GM12878 (cell line): ENCODE measurements at regions not wholly inside any gene's neighbourhood (a gene's known extent, or its start where the extent isn't known, plus 50 kb on each side); places are given as distances from the start of the nearest gene placed in this dataset.

Source experiments
- ATAC-seq: fragments of 200-7000 bp; cut with Tn5 transposase; 3 replicates; pipeline ENCODE4 v1.9.1; 2020; ENCODE audit warnings: mild to moderate bottlenecking, moderate library complexity
- BruUV-seq: library from RNA; stranded (reverse); fragments of 400-500 nt; replicated peaks from 2 replicates; lab custom pipeline; 2021; lab: Mats Ljungman, UMichigan
- CTCF ChIA-PET: fragments of 300-600 bp; sonication (Branson Sonifier 250); formaldehyde crosslinking; extraction: SDS; loops from one replicate; lab custom pipeline; 2021; ENCODE audit warnings: inconsistent platforms; lab: Yijun Ruan, JAX
- POLR2A ChIA-PET: fragments of 350-600 bp; formaldehyde crosslinking; extraction: SDS; loops from one replicate; lab custom pipeline; 2021; ENCODE audit warnings: inconsistent platforms; lab: Charles Lee
- RAD21 ChIA-PET: fragments of 300-600 bp; sonication (Branson Sonifier 250); formaldehyde crosslinking; loops from one replicate; lab custom pipeline; 2023; ENCODE audit warnings: antibody characterized with exemption; ENCODE audit not compliant: unreplicated experiment; lab: Charles Lee
- SMC1A ChIA-PET: fragments of 300-600 bp; sonication (Branson Sonifier 250); formaldehyde crosslinking; loops from one replicate; lab custom pipeline; 2023; ENCODE audit not compliant: unreplicated experiment, uncharacterized antibody; lab: Charles Lee
- DNase-seq: peaks from one replicate; pipeline ENCODE4 v3.0.0-alpha.2; 2011; ENCODE audit warnings: low read depth, low spot score
- FAIRE-seq: peaks from 3 replicates; lab custom pipeline; 2011; peaks lifted over from hg19 to GRCh38; lab: Jason Lieb, UNC
- H2AFZ ChIP-seq: 2 replicates; pipeline ENCODE4 v1.6.0; 2011; ENCODE audit warnings: low read depth, low read length, control low read depth; ENCODE audit not compliant: control insufficient read depth
- H3K27ac ChIP-seq: 2 replicates; pipeline ENCODE4 v1.5.1; 2011; ENCODE audit warnings: control low read depth; ENCODE audit not compliant: control insufficient read depth, insufficient read depth
- H3K27me3 ChIP-seq, 2 experiments: replicated peaks in 1 of 2; 2 replicates each; pipeline versions ENCODE4 v1.6.0 to v1.6.1; 2011; ENCODE audit warnings: low read length in 1 of 2; ENCODE audit not compliant: control insufficient read depth in 2 of 2, insufficient read depth in 2 of 2
- H3K36me3 ChIP-seq, 2 experiments: 2 replicates each; pipeline ENCODE4 v1.5.1; 2011; ENCODE audit warnings: low read length in 1 of 2; ENCODE audit not compliant: control insufficient read depth in 2 of 2, insufficient read depth in 2 of 2
- H3K4me1 ChIP-seq: 2 replicates; pipeline ENCODE4 v1.6.1; 2011; ENCODE audit warnings: mild to moderate bottlenecking, low read length, moderate library complexity, mixed read lengths; ENCODE audit not compliant: control insufficient read depth, insufficient read depth
- H3K4me2 ChIP-seq: 2 replicates; pipeline ENCODE4 v1.6.0; 2011; ENCODE audit warnings: control low read depth; ENCODE audit not compliant: control insufficient read depth, insufficient read depth
- H3K4me3 ChIP-seq: fragments of 200-600 bp; sonication (generic); 2 replicates; pipeline ENCODE4 v1.5.1; 2016
- H3K79me2 ChIP-seq: 2 replicates; pipeline ENCODE4 v1.6.0; 2011; ENCODE audit warnings: low read length; ENCODE audit not compliant: control insufficient read depth, insufficient read depth
- H3K9ac ChIP-seq: 2 replicates; pipeline ENCODE4 v1.8.0; 2011; ENCODE audit warnings: low read length, control low read depth, mixed read lengths; ENCODE audit not compliant: control insufficient read depth, insufficient read depth
- H3K9me3 ChIP-seq: replicated peaks from 3 replicates; pipeline ENCODE4 v1.5.1; 2011; ENCODE audit warnings: mild to moderate bottlenecking, low read length; ENCODE audit not compliant: control insufficient read depth, insufficient read depth
- H4K20me1 ChIP-seq: 2 replicates; pipeline ENCODE4 v1.6.0; 2011; ENCODE audit not compliant: control insufficient read depth, insufficient read depth
- ESRRA ChIP-seq: IDR thresholded peaks from 2 replicates; pipeline ENCODE4 v1.6.1; 2012; ENCODE audit warnings: mild to moderate bottlenecking, low read length, improper control_type of control experiment
- EZH2 ChIP-seq: IDR thresholded peaks from 2 replicates; pipeline ENCODE4 v1.6.1; 2012; ENCODE audit warnings: low read depth, mild to moderate bottlenecking, control low read depth, inconsistent platforms, low read length, borderline replicate concordance; ENCODE audit not compliant: control insufficient read depth
- HCFC1 ChIP-seq: fragments of 150-350 bp; IDR thresholded peaks from 2 replicates; pipeline ENCODE4 v1.6.1; 2014; ENCODE audit warnings: low read length
- NR2C1 ChIP-seq: fragments of 450-650 bp; IDR thresholded peaks from 2 replicates; pipeline ENCODE4 v1.6.1; 2017; ENCODE audit warnings: antibody characterized with exemption, mild to moderate bottlenecking, moderate library complexity
- SMAD5 ChIP-seq: IDR thresholded peaks from 2 replicates; pipeline ENCODE4 v1.6.1; 2016; ENCODE audit warnings: antibody characterized with exemption, low read depth
- SREBF2 ChIP-seq: IDR thresholded peaks from 2 replicates; pipeline ENCODE4 v1.6.1; 2012; ENCODE audit warnings: mild to moderate bottlenecking, low read length
- SRF ChIP-seq, 2 experiments: IDR thresholded peaks; 2 replicates each; pipeline ENCODE4 v1.6.1; 2011; ENCODE audit warnings: low read depth in 2 of 2, low read length in 2 of 2, mild to moderate bottlenecking in 1 of 2, moderate library complexity in 1 of 2
- SUPT20H ChIP-seq: IDR thresholded peaks from 2 replicates; pipeline ENCODE4 v1.6.1; 2011; ENCODE audit warnings: low read depth, mild to moderate bottlenecking, low read length, moderate library complexity, borderline replicate concordance; ENCODE audit not compliant: control insufficient read depth
- WGBS: methylation state at CpG from one replicate; pipeline ENCODE4 v1.1.6; 2016; ENCODE audit warnings: low lambda C conversion rate; ENCODE audit not compliant: insufficient replicate concordance, insufficient coverage; ENCODE audit errors: missing lambda C conversion rate; 5-methylcytosine and 5-hydroxymethylcytosine counted together
- in situ Hi-C: fragments of 300-500 bp; cut with MboI; formaldehyde crosslinking; loops from 9 replicates; pipeline ENCODE4 v1.14.3; 2018; ENCODE audit warnings: mixed read lengths
- intact Hi-C: fragments of 100-400 bp; cut with micrococcal nuclease; formaldehyde crosslinking; loops from one replicate; pipeline ENCODE4 v1.14.2; 2022; ENCODE audit not compliant: unreplicated experiment
- TF ChIP-seq, protein P1 (sequence below): IDR thresholded peaks from 2 replicates; pipeline ENCODE4 v1.6.1; 2012; ENCODE audit warnings: mild to moderate bottlenecking, low read depth, low read length
- TF ChIP-seq, protein P2 (sequence below): fragments of 450-650 bp; IDR thresholded peaks from 2 replicates; pipeline ENCODE4 v1.6.1; 2017; ENCODE audit warnings: mild to moderate bottlenecking, moderate library complexity

DNA sequence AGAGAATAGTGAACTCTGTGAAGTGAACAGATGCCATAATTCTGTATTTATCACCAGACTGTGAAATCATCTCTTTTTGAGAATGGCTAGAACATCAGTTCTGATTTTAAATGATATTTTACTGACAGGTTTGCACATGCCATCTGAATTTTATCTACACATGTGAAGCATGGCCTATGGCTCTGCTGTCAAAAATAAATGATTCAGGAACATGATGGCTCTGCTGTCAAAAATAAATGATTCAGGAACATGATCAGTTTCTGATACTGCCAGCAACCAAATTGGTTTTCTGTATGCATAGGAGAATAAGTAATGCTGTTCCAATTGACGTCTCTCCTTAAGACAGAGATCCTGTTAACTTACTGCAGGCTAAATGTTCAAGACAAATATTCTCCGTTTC lies 70.6 kb upstream of the TLL1 start:
- no peak for ATAC-seq
- FAIRE-seq = no peak
- intact Hi-C loops = no loop called here
- SMC1A ChIA-PET = no interaction called here
- no peak overlapping the region for H2AFZ ChIP-seq
- no peak overlapping the region for H3K9ac ChIP-seq
- no peaks in the 10 kb centered on the region for H4K20me1 ChIP-seq
- in situ Hi-C loops = no loop called here
- H3K27me3 ChIP-seq = no peaks in the 10 kb centered on the region
- no peak overlapping the region for H3K4me2 ChIP-seq
- POLR2A ChIA-PET = interaction anchor here (0.9 kb wide), 1 partner anchor 12 kb away, joined by 4 read pairs; no protein-coding TSS in a partner anchor
- no peaks in the 10 kb centered on the region for H3K9me3 ChIP-seq
- BruUV-seq = no TSS peak
- no peaks in the 10 kb centered on the region for H3K4me1 ChIP-seq
- DNase-seq = no peak
- 13% methylated on average over 2 of the region's 2 CpGs for WGBS
- no peak for TF ChIP-seq SREBF2
- no peak for TF ChIP-seq NR2C1
- no peak for TF ChIP-seq SRF (IDR thresholded peaks at IDR 0.05; ENCODE audit: low read depth in 2 of 2, low read length in 2 of 2)
- no peak for TF ChIP-seq SUPT20H
- TF ChIP-seq, all 136 proteins: peak for 0
- Histone ChIP-seq H3K27ac (no peak overlapping the region), H3K79me2 (no peaks in the 10 kb centered on the region), H3K36me3 (no peaks in the 10 kb centered on the region), H3K4me3 (no peak overlapping the region)
- ChIA-PET RAD21 (no interaction called here), CTCF (no interaction called here)

DNA sequence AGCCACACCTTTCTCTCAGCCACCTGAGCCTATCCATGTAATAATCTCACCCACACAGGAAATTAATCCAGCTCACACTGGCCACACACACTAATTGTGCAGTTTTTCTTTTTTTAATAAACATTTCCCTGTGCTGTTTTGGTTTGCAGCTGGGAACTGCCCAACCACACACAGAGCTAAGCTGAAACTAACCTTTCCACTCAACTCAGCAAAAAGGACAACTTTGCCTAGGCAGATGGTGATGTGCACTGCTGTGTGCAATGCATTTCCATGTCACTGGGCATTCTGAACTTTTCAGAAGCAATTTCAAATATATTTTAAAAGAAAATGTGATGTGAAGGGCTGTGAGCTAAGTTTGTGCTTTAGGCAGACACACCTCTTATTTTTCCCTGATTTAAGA lies 70.0 kb upstream of the TLL1 start:
- no peak for DNase-seq
- Histone ChIP-seq H3K9ac (no peak overlapping the region), H3K4me2 (no peak overlapping the region), H3K4me1 (no peaks in the 10 kb centered on the region), H3K27ac (no peak overlapping the region), H3K36me3 (no peaks in the 10 kb centered on the region), H3K9me3 (no peaks in the 10 kb centered on the region), H3K79me2 (no peaks in the 10 kb centered on the region), H3K27me3 (no peaks in the 10 kb centered on the region), H3K4me3 (no peak overlapping the region), H4K20me1 (no peaks in the 10 kb centered on the region), H2AFZ (no peak overlapping the region)
- ATAC-seq = no peak
- POLR2A ChIA-PET = interaction anchor here (0.9 kb wide), 1 partner anchor 12 kb away, joined by 4 read pairs; no protein-coding TSS in a partner anchor
- no peak for TF ChIP-seq HCFC1
- no peak for TF ChIP-seq EZH2
- no peak for TF ChIP-seq ESRRA
- no peak for TF ChIP-seq SREBF2
- TF ChIP-seq, protein P1, sequence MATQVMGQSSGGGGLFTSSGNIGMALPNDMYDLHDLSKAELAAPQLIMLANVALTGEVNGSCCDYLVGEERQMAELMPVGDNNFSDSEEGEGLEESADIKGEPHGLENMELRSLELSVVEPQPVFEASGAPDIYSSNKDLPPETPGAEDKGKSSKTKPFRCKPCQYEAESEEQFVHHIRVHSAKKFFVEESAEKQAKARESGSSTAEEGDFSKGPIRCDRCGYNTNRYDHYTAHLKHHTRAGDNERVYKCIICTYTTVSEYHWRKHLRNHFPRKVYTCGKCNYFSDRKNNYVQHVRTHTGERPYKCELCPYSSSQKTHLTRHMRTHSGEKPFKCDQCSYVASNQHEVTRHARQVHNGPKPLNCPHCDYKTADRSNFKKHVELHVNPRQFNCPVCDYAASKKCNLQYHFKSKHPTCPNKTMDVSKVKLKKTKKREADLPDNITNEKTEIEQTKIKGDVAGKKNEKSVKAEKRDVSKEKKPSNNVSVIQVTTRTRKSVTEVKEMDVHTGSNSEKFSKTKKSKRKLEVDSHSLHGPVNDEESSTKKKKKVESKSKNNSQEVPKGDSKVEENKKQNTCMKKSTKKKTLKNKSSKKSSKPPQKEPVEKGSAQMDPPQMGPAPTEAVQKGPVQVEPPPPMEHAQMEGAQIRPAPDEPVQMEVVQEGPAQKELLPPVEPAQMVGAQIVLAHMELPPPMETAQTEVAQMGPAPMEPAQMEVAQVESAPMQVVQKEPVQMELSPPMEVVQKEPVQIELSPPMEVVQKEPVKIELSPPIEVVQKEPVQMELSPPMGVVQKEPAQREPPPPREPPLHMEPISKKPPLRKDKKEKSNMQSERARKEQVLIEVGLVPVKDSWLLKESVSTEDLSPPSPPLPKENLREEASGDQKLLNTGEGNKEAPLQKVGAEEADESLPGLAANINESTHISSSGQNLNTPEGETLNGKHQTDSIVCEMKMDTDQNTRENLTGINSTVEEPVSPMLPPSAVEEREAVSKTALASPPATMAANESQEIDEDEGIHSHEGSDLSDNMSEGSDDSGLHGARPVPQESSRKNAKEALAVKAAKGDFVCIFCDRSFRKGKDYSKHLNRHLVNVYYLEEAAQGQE = no peak
- TF ChIP-seq, protein P2, sequence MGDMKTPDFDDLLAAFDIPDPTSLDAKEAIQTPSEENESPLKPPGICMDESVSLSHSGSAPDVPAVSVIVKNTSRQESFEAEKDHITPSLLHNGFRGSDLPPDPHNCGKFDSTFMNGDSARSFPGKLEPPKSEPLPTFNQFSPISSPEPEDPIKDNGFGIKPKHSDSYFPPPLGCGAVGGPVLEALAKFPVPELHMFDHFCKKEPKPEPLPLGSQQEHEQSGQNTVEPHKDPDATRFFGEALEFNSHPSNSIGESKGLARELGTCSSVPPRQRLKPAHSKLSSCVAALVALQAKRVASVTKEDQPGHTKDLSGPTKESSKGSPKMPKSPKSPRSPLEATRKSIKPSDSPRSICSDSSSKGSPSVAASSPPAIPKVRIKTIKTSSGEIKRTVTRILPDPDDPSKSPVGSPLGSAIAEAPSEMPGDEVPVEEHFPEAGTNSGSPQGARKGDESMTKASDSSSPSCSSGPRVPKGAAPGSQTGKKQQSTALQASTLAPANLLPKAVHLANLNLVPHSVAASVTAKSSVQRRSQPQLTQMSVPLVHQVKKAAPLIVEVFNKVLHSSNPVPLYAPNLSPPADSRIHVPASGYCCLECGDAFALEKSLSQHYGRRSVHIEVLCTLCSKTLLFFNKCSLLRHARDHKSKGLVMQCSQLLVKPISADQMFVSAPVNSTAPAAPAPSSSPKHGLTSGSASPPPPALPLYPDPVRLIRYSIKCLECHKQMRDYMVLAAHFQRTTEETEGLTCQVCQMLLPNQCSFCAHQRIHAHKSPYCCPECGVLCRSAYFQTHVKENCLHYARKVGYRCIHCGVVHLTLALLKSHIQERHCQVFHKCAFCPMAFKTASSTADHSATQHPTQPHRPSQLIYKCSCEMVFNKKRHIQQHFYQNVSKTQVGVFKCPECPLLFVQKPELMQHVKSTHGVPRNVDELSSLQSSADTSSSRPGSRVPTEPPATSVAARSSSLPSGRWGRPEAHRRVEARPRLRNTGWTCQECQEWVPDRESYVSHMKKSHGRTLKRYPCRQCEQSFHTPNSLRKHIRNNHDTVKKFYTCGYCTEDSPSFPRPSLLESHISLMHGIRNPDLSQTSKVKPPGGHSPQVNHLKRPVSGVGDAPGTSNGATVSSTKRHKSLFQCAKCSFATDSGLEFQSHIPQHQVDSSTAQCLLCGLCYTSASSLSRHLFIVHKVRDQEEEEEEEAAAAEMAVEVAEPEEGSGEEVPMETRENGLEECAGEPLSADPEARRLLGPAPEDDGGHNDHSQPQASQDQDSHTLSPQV = no peak
- TF ChIP-seq SMAD5 = no peak
- SMC1A ChIA-PET = no interaction called here
- RAD21 ChIA-PET = no interaction called here
- in situ Hi-C loops = no loop called here
- FAIRE-seq = no peak
- intact Hi-C loops = no loop called here
- BruUV-seq = no TSS peak
- CTCF ChIA-PET = no interaction called here
